Neural cell (in vitro differentiated cells): ENCODE measurements at regions not wholly inside any gene's neighbourhood (a gene's known extent, or its start where the extent isn't known, plus 50 kb on each side); places are given as distances from the start of the nearest gene placed in this dataset.

Experiments used
- H2AFZ ChIP-seq: fragments of 200-600, 300-800 bp; sonication (generic), shearing (Covaris generic); 2 replicates; pipeline ENCODE4 v1.6.0; 2014; ENCODE audit warnings: low read depth, mild to moderate bottlenecking, antibody characterized with exemption, low read length, moderate library complexity
- H3F3A ChIP-seq: fragments of 200-600 bp; shearing (Covaris generic); 2 replicates; pipeline ENCODE4 v1.6.1; 2016; ENCODE audit warnings: mild to moderate bottlenecking, moderate library complexity, mixed read lengths, antibody characterized with exemption, low read length; ENCODE audit not compliant: insufficient read depth, poor library complexity, severe bottlenecking
- H3K27ac ChIP-seq: fragments of 200-600, 300-800 bp; sonication (generic), shearing (Covaris generic); 2 replicates; pipeline ENCODE4 v1.5.1; 2014; ENCODE audit warnings: mild to moderate bottlenecking, low read length, moderate library complexity
- H3K27me3 ChIP-seq: fragments of 300-800, 200-600 bp; sonication (generic), shearing (Covaris generic); 2 replicates; pipeline ENCODE4 v1.6.0; 2014; ENCODE audit warnings: mild to moderate bottlenecking, low read depth, low read length, moderate library complexity; ENCODE audit not compliant: insufficient read depth
- H3K36me3 ChIP-seq: fragments of 300-800, 200-600 bp; sonication (generic), shearing (Covaris generic); 2 replicates; pipeline ENCODE4 v1.5.1; 2014; ENCODE audit warnings: mild to moderate bottlenecking, antibody characterized with exemption, low read length, moderate library complexity; ENCODE audit not compliant: insufficient read depth
- H3K4me2 ChIP-seq: fragments of 300-800, 200-600 bp; sonication (generic), shearing (Covaris generic); 2 replicates; pipeline ENCODE4 v1.6.0; 2014; ENCODE audit warnings: mild to moderate bottlenecking, low read length
- H3K4me3 ChIP-seq: fragments of 300-800, 200-600 bp; sonication (generic), shearing (Covaris generic); 2 replicates; pipeline ENCODE4 v1.5.1; 2014; ENCODE audit warnings: mild to moderate bottlenecking, low read length, moderate library complexity
- H3K79me2 ChIP-seq: fragments of 200-600 bp; shearing (Covaris generic); replicated peaks from 2 replicates; pipeline ENCODE4 v1.6.0; 2014; ENCODE audit warnings: mild to moderate bottlenecking, low read length, moderate library complexity; ENCODE audit not compliant: insufficient read depth
- H3K9ac ChIP-seq: fragments of 300-800, 200-600 bp; sonication (generic), shearing (Covaris generic); 2 replicates; pipeline ENCODE4 v1.6.1; 2016; ENCODE audit warnings: mild to moderate bottlenecking, low read length, mixed read lengths
- H3K9me2 ChIP-seq: fragments of 200-600 bp; shearing (Covaris generic); 2 replicates; pipeline ENCODE4 v1.6.1; 2016; ENCODE audit warnings: mild to moderate bottlenecking, low read length, mixed read lengths; ENCODE audit not compliant: insufficient read depth
- H3K9me3 ChIP-seq: fragments of 200-600, 300-800 bp; sonication (generic), shearing (Covaris generic); 2 replicates; pipeline ENCODE4 v1.6.1; 2016; ENCODE audit warnings: mild to moderate bottlenecking, mixed run types, low read length, moderate library complexity, mixed read lengths
- H4K20me1 ChIP-seq: fragments of 200-600 bp; shearing (Covaris generic); 2 replicates; pipeline ENCODE4 v1.6.1; 2016; ENCODE audit warnings: mild to moderate bottlenecking, mixed run types; ENCODE audit not compliant: insufficient read depth
- EP300 ChIP-seq: fragments of 450-650 bp; conservative IDR thresholded peaks from 2 replicates; pipeline ENCODE4 v1.6.1; 2014; ENCODE audit warnings: antibody characterized with exemption, mild to moderate bottlenecking, moderate library complexity; ENCODE audit not compliant: poor library complexity, severe bottlenecking
- EZH2 ChIP-seq: fragments of 200-600, 300-800 bp; shearing (Covaris generic), sonication (generic); IDR thresholded peaks from 2 replicates; pipeline ENCODE4 v1.6.1; 2014; ENCODE audit warnings: antibody characterized with exemption, low read length, borderline replicate concordance, mild to moderate bottlenecking; ENCODE audit not compliant: insufficient read depth, poor library complexity, severe bottlenecking
- MXI1 ChIP-seq: fragments of 450-650 bp; conservative IDR thresholded peaks from 2 replicates; pipeline ENCODE4 v1.6.1; 2014; ENCODE audit warnings: antibody characterized with exemption, mild to moderate bottlenecking; ENCODE audit not compliant: poor library complexity, severe bottlenecking
- POLR2AphosphoS5 ChIP-seq: IDR thresholded peaks from 2 replicates; pipeline ENCODE4 v1.6.1; 2012
- RAD21 ChIP-seq: fragments of 450-650 bp; conservative IDR thresholded peaks from 2 replicates; pipeline ENCODE4 v1.6.1; 2014; ENCODE audit warnings: antibody characterized with exemption, mild to moderate bottlenecking, moderate library complexity
- SMC3 ChIP-seq: fragments of 450-650 bp; conservative IDR thresholded peaks from 2 replicates; pipeline ENCODE4 v1.6.1; 2014; ENCODE audit warnings: antibody characterized with exemption, mild to moderate bottlenecking, moderate library complexity; ENCODE audit not compliant: poor library complexity
- TAF1 ChIP-seq: IDR thresholded peaks from 2 replicates; pipeline ENCODE4 v1.6.1; 2012; ENCODE audit warnings: low read depth
- TF ChIP-seq, protein P1 (sequence below): fragments of 450-650 bp; IDR thresholded peaks from 2 replicates; pipeline ENCODE4 v1.5.1; 2014; ENCODE audit warnings: antibody characterized with exemption, mild to moderate bottlenecking, moderate library complexity; ENCODE audit not compliant: poor library complexity, severe bottlenecking
- TF ChIP-seq, protein P2 (sequence below): IDR thresholded peaks from 2 replicates; pipeline ENCODE4 v1.6.1; 2012; ENCODE audit warnings: borderline replicate concordance

DNA sequence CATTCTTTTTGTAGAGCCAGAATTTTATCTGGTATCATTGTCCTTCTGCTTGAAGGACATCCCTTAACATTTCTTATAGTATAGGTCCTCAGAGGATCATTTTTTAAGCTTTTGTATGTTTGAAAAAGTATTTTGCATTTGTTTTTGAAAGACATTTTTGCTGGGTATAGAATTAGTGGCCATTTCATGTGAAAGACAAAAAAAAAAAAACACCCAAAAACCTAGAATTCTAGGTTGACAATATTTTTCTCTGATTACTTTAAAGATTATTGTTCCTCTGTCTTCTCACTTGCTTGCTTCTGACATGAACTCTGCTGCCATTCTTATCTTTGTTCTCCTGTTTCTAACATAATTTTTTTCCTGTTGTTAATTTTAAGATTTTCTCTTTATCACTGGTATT is 75.7 kb upstream of the SLC22A16 start:
- no peaks in the 10 kb centered on the region for H3K9me3 ChIP-seq
- H3F3A ChIP-seq, result no peaks in the 10 kb centered on the region
- H4K20me1 ChIP-seq, result no peaks in the 10 kb centered on the region
- no peak overlapping the region for H3K4me2 ChIP-seq
- H3K27me3 ChIP-seq, result no peaks in the 10 kb centered on the region
- H3K36me3 ChIP-seq, result no peaks in the 10 kb centered on the region
- no peak overlapping the region for H2AFZ ChIP-seq
- no peaks in the 10 kb centered on the region for H3K79me2 ChIP-seq
- no peak overlapping the region for H3K27ac ChIP-seq
- H3K9me2 ChIP-seq, result no peaks in the 10 kb centered on the region
- H3K9ac ChIP-seq, result no peak overlapping the region
- TF ChIP-seq MXI1 (no peak), EZH2 (no peak), POLR2AphosphoS5 (no peak), RAD21 (no peak), TAF1 (no peak), EP300 (no peak), SMC3 (no peak)
- TF ChIP-seq, protein P1, sequence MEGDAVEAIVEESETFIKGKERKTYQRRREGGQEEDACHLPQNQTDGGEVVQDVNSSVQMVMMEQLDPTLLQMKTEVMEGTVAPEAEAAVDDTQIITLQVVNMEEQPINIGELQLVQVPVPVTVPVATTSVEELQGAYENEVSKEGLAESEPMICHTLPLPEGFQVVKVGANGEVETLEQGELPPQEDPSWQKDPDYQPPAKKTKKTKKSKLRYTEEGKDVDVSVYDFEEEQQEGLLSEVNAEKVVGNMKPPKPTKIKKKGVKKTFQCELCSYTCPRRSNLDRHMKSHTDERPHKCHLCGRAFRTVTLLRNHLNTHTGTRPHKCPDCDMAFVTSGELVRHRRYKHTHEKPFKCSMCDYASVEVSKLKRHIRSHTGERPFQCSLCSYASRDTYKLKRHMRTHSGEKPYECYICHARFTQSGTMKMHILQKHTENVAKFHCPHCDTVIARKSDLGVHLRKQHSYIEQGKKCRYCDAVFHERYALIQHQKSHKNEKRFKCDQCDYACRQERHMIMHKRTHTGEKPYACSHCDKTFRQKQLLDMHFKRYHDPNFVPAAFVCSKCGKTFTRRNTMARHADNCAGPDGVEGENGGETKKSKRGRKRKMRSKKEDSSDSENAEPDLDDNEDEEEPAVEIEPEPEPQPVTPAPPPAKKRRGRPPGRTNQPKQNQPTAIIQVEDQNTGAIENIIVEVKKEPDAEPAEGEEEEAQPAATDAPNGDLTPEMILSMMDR, result no peak
- TF ChIP-seq, protein P2, sequence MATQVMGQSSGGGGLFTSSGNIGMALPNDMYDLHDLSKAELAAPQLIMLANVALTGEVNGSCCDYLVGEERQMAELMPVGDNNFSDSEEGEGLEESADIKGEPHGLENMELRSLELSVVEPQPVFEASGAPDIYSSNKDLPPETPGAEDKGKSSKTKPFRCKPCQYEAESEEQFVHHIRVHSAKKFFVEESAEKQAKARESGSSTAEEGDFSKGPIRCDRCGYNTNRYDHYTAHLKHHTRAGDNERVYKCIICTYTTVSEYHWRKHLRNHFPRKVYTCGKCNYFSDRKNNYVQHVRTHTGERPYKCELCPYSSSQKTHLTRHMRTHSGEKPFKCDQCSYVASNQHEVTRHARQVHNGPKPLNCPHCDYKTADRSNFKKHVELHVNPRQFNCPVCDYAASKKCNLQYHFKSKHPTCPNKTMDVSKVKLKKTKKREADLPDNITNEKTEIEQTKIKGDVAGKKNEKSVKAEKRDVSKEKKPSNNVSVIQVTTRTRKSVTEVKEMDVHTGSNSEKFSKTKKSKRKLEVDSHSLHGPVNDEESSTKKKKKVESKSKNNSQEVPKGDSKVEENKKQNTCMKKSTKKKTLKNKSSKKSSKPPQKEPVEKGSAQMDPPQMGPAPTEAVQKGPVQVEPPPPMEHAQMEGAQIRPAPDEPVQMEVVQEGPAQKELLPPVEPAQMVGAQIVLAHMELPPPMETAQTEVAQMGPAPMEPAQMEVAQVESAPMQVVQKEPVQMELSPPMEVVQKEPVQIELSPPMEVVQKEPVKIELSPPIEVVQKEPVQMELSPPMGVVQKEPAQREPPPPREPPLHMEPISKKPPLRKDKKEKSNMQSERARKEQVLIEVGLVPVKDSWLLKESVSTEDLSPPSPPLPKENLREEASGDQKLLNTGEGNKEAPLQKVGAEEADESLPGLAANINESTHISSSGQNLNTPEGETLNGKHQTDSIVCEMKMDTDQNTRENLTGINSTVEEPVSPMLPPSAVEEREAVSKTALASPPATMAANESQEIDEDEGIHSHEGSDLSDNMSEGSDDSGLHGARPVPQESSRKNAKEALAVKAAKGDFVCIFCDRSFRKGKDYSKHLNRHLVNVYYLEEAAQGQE, result no peak
- H3K4me3 ChIP-seq, result no peak overlapping the region

DNA sequence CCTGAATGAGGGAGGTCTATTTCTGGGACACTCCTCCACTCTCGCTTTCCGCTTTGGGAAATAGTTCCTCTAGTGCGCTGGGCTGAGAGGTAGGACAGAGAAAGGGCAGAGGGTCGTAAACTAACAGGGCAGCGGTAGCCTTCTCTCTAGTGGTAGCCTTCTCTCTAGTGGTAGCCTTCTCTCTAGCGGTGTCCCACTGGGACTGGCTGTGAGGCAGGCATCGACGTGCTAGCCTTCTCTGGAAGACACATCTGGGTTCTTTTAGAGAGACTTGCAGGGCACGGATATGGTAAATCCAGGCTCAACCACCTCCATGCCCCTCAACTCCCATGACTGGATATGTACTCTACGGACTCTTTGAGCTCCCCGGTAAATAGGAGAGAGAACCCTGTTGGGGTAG is 74.7 kb upstream of the SLC22A16 start:
- no peaks in the 10 kb centered on the region for H4K20me1 ChIP-seq
- TF ChIP-seq TAF1, result no peak
- TF ChIP-seq, protein P1, result no peak
- TF ChIP-seq EP300, result no peak
- no peak for TF ChIP-seq EZH2
- TF ChIP-seq RAD21, result no peak
- TF ChIP-seq SMC3, result no peak
- TF ChIP-seq, protein P2, result no peak
- no peak for TF ChIP-seq POLR2AphosphoS5
- no peak for TF ChIP-seq MXI1
- no peaks in the 10 kb centered on the region for H3F3A ChIP-seq
- no peaks in the 10 kb centered on the region for H3K9me3 ChIP-seq
- H3K27me3 ChIP-seq, result no peaks in the 10 kb centered on the region
- no peak overlapping the region for H3K27ac ChIP-seq
- no peak overlapping the region for H3K9ac ChIP-seq
- H3K4me2 ChIP-seq, result no peak overlapping the region
- H2AFZ ChIP-seq, result no peak overlapping the region
- no peak overlapping the region for H3K4me3 ChIP-seq
- no peaks in the 10 kb centered on the region for H3K9me2 ChIP-seq
- no peaks in the 10 kb centered on the region for H3K79me2 ChIP-seq
- no peaks in the 10 kb centered on the region for H3K36me3 ChIP-seq
